Activated CD4-positive, CD25-positive, alpha-beta regulatory T cell (primary cell): ENCODE measurements at regions not wholly inside any gene's neighbourhood (a gene's known extent, or its start where the extent isn't known, plus 50 kb on each side); places are given as distances from the start of the nearest gene placed in this dataset.
"Not testable (repeated sequence)": the region's sequence is repeated elsewhere in the genome, so short reads cannot be mapped to it uniquely, and the experiment has no call there.

Experiments
- DNase-seq, 4 experiments: peaks; one replicate each; lab custom pipeline; 2025; lab: John Stamatoyannopoulos, UW

- no peak for DNase-seq
These were observed 109.3 kb downstream of the THBS2 start for GRCh38 chr6:169144356-169144755.

- no peak for DNase-seq
These were observed 111.2 kb downstream of the THBS2 start for GRCh38 chr6:169142538-169142844.

- DNase-seq = no peak
These were observed 111.7 kb downstream of the THBS2 start for GRCh38 chr6:169141671-169142537.

GRCh38 chr6:169140986-169141495, 112.6 kb downstream of the THBS2 start:
- no peak for DNase-seq

- DNase-seq = no peak
These were observed 114.3 kb downstream of the THBS2 start for GRCh38 chr6:169139179-169139971.

- no peak for DNase-seq
These were observed 121.2 kb downstream of the THBS2 start for GRCh38 chr6:169132352-169132940.

- no peak for DNase-seq
These were observed 122.3 kb downstream of the THBS2 start for GRCh38 chr6:169131390-169131789.

GRCh38 chr6:169130113-169130512, 123.5 kb downstream of the THBS2 start:
- no peak for DNase-seq

- DNase-seq = no peak
These were observed 132.6 kb downstream of the THBS2 start for GRCh38 chr6:169121013-169121412.

GRCh38 chr6:169119669-169120068, 134.0 kb downstream of the THBS2 start:
- no peak for DNase-seq

GRCh38 chr6:169118346-169118830, 135.3 kb downstream of the THBS2 start:
- no peak for DNase-seq

- DNase-seq = no peak
These were observed 136.0 kb downstream of the THBS2 start for GRCh38 chr6:169117663-169118062.

- no peak for DNase-seq
These were observed 138.0 kb downstream of the THBS2 start for GRCh38 chr6:169115632-169116031.

- not testable (repeated sequence) for DNase-seq
These were observed 139.0 kb downstream of the THBS2 start for GRCh38 chr6:169114632-169115031.

- no peak for DNase-seq
These were observed 140.9 kb downstream of the THBS2 start for GRCh38 chr6:169112483-169113320.

GRCh38 chr6:169111203-169111602, 142.4 kb downstream of the THBS2 start:
- no peak for DNase-seq

GRCh38 chr6:169109411-169110220, 144.0 kb downstream of the THBS2 start:
- DNase-seq = no peak

- no peak for DNase-seq
These were observed 144.9 kb downstream of the THBS2 start for GRCh38 chr6:169108753-169109152.

GRCh38 chr6:169106176-169106575, 147.5 kb downstream of the THBS2 start:
- no peak for DNase-seq

- no peak for DNase-seq
These were observed 151.7 kb downstream of the THBS2 start for GRCh38 chr6:169101981-169102380.
